B cell (primary cell): ENCODE measurements at regions not wholly inside any gene's neighbourhood (a gene's known extent, or its start where the extent isn't known, plus 50 kb on each side); places are given as distances from the start of the nearest gene placed in this dataset.

Experiments used
- EZH2 ChIP-seq: IDR thresholded peaks from 2 replicates; pipeline ENCODE4 v1.6.1; 2012; ENCODE audit warnings: borderline replicate concordance, low read depth, mild to moderate bottlenecking, moderate library complexity, low read length; ENCODE audit not compliant: insufficient read depth, poor library complexity, severe bottlenecking
- TF ChIP-seq, protein P1 (sequence below): fragments of 200-600 bp; IDR thresholded peaks from one replicate; pipeline ENCODE4 v1.8.0; 2022; ENCODE audit warnings: antibody characterized with exemption, mild to moderate bottlenecking

DNA sequence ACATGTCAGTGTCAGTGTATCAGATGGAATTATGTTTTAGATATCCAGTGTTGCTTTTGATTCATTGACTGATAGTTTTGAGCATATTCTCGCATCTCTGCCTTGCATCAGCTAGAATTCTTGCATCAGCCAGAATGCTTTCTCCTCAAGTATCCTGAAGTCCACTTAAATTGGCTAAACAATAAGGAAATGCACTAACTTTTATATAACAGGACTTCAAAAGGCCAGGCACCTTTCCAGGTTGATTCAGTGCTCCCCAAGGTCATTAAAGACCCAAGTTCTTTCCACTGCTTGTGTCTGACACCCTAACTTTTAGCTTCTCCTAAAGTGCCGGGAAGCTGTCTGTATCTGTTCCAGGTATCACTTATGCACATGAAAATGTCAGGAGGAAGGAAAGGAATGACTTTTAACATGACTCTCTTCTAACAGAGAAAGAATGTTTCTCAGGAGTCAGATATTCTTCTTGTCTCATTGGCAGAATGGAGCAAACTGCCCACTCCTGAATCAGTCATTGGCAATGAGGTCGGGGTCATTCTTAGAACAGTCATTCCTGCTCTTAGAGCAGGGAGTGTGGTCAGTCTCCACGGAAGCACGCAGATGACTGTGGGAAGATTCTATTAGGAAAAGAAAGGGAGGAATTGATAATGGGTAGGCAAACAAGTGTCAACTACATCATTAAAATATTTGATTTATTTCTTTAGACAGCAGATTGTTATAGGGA, 92.9 kb upstream of the TLL1 start:
- TF ChIP-seq, protein P1, sequence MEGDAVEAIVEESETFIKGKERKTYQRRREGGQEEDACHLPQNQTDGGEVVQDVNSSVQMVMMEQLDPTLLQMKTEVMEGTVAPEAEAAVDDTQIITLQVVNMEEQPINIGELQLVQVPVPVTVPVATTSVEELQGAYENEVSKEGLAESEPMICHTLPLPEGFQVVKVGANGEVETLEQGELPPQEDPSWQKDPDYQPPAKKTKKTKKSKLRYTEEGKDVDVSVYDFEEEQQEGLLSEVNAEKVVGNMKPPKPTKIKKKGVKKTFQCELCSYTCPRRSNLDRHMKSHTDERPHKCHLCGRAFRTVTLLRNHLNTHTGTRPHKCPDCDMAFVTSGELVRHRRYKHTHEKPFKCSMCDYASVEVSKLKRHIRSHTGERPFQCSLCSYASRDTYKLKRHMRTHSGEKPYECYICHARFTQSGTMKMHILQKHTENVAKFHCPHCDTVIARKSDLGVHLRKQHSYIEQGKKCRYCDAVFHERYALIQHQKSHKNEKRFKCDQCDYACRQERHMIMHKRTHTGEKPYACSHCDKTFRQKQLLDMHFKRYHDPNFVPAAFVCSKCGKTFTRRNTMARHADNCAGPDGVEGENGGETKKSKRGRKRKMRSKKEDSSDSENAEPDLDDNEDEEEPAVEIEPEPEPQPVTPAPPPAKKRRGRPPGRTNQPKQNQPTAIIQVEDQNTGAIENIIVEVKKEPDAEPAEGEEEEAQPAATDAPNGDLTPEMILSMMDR: no peak
- TF ChIP-seq EZH2: no peak
